ENCODE measurements at regions not wholly inside any gene's neighbourhood (a gene's known extent, or its start where the extent isn't known, plus 50 kb on each side); places are given as distances from the start of the nearest gene placed in this dataset.

DNA sequence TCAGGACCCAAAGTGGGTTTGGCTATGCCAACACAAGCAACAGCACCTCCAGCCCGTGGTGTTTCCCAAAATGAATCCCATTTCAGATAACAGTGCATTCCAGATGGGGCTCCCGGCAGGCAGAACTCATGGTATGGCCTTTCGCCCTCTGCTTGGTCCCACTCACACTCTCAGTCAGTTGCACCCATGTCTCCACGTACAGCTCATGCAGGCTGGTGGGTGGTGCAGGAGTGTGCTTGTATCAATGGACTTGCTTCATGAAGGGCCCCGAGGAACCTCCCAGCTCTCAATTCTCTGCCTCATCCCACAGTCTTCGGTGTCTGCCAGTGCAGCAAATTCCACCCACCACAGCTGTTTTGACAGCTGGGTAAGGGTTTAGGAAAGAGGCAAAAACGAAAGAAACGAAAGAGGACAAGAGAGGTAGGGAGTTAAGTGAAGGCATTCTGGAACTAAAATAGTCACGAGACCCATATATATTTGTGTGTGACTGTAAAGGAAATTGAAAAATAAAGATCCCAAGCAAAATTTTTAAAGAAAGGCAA is 278.1 kb downstream of the DCDC2C start:
- Histone ChIP-seq H3K36me3 (ENCODE audit: control insufficient read depth in 2 of 2, insufficient read depth in 1 of 2, low read length in 2 of 2) (no peaks in the 10 kb centered on the region), H3K9me3 (ENCODE audit: control insufficient read depth, insufficient read depth, low read depth, low read length) (no peaks in the 10 kb centered on the region), H3K4me1 (ENCODE audit: control insufficient read depth, insufficient read depth, low read length) (no peaks in the 10 kb centered on the region), H3K4me3 (ENCODE audit: low read depth, low read length) (no peak overlapping the region), H3K27ac (ENCODE audit: extremely low read depth, low read depth, low read length) (no peak overlapping the region)
- POLR2A ChIA-PET, result no interaction called here
- TF ChIP-seq, protein P1, sequence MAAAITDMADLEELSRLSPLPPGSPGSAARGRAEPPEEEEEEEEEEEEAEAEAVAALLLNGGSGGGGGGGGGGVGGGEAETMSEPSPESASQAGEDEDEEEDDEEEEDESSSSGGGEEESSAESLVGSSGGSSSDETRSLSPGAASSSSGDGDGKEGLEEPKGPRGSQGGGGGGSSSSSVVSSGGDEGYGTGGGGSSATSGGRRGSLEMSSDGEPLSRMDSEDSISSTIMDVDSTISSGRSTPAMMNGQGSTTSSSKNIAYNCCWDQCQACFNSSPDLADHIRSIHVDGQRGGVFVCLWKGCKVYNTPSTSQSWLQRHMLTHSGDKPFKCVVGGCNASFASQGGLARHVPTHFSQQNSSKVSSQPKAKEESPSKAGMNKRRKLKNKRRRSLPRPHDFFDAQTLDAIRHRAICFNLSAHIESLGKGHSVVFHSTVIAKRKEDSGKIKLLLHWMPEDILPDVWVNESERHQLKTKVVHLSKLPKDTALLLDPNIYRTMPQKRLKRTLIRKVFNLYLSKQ (tag by site-specific recombination; IDR thresholded peaks at IDR 0.05; ENCODE audit: borderline replicate concordance), result no peak
- TF ChIP-seq, protein P2, sequence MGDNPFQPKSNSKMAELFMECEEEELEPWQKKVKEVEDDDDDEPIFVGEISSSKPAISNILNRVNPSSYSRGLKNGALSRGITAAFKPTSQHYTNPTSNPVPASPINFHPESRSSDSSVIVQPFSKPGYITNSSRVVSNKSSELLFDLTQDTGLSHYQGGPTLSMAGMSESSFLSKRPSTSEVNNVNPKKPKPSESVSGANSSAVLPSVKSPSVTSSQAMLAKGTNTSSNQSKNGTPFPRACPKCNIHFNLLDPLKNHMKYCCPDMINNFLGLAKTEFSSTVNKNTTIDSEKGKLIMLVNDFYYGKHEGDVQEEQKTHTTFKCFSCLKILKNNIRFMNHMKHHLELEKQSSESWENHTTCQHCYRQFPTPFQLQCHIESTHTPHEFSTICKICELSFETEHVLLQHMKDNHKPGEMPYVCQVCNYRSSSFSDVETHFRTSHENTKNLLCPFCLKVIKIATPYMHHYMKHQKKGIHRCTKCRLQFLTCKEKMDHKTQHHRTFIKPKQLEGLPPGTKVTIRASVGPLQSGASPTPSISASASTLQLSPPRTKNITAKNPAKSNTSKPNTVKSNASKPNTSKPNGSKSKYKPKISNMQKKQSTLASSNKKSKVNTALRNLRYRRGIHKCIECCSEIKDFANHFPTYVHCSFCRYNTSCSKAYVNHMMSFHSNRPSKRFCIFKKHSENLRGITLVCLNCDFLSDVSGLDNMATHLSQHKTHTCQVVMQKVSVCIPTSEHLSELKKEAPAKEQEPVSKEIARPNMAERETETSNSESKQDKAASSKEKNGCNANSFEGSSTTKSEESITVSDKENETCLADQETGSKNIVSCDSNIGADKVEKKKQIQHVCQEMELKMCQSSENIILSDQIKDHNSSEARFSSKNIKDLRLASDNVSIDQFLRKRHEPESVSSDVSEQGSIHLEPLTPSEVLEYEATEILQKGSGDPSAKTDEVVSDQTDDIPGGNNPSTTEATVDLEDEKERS (tag by site-specific recombination; IDR thresholded peaks at IDR 0.05), result no peak
- TF ChIP-seq ZNF785 (tag by site-specific recombination; IDR thresholded peaks at IDR 0.05) (no peak), ZNF16 (tag by site-specific recombination; IDR thresholded peaks at IDR 0.05; ENCODE audit: low read depth) (no peak), ZIC2 (tag by site-specific recombination; IDR thresholded peaks at IDR 0.05) (no peak), ZNF2 (tag by site-specific recombination; IDR thresholded peaks at IDR 0.05) (no peak), ZEB2 (tag by site-specific recombination; IDR thresholded peaks at IDR 0.05) (no peak), ZNF529 (tag by site-specific recombination; IDR thresholded peaks at IDR 0.05; ENCODE audit: insufficient replicate concordance) (no peak), SP3 (tag by site-specific recombination; IDR thresholded peaks at IDR 0.05) (no peak), ZNF140 (tag by site-specific recombination; IDR thresholded peaks at IDR 0.05) (no peak), SETDB1 (IDR thresholded peaks at IDR 0.05; ENCODE audit: insufficient read length, low read length) (no peak), ZNF350 (tag by site-specific recombination; IDR thresholded peaks at IDR 0.05) (no peak), ZNF561 (tag by site-specific recombination; IDR thresholded peaks at IDR 0.05; ENCODE audit: borderline replicate concordance) (no peak), ZNF76 (tag by site-specific recombination; IDR thresholded peaks at IDR 0.05; ENCODE audit: borderline replicate concordance, low read depth) (no peak)
- TF ChIP-seq, protein P3, sequence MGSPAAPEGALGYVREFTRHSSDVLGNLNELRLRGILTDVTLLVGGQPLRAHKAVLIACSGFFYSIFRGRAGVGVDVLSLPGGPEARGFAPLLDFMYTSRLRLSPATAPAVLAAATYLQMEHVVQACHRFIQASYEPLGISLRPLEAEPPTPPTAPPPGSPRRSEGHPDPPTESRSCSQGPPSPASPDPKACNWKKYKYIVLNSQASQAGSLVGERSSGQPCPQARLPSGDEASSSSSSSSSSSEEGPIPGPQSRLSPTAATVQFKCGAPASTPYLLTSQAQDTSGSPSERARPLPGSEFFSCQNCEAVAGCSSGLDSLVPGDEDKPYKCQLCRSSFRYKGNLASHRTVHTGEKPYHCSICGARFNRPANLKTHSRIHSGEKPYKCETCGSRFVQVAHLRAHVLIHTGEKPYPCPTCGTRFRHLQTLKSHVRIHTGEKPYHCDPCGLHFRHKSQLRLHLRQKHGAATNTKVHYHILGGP (tag by site-specific recombination; IDR thresholded peaks at IDR 0.05), result no peak
- TF ChIP-seq, protein P4, sequence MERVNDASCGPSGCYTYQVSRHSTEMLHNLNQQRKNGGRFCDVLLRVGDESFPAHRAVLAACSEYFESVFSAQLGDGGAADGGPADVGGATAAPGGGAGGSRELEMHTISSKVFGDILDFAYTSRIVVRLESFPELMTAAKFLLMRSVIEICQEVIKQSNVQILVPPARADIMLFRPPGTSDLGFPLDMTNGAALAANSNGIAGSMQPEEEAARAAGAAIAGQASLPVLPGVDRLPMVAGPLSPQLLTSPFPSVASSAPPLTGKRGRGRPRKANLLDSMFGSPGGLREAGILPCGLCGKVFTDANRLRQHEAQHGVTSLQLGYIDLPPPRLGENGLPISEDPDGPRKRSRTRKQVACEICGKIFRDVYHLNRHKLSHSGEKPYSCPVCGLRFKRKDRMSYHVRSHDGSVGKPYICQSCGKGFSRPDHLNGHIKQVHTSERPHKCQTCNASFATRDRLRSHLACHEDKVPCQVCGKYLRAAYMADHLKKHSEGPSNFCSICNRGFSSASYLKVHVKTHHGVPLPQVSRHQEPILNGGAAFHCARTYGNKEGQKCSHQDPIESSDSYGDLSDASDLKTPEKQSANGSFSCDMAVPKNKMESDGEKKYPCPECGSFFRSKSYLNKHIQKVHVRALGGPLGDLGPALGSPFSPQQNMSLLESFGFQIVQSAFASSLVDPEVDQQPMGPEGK (tag by site-specific recombination; IDR thresholded peaks at IDR 0.05), result no peak
- TF ChIP-seq, protein P5, sequence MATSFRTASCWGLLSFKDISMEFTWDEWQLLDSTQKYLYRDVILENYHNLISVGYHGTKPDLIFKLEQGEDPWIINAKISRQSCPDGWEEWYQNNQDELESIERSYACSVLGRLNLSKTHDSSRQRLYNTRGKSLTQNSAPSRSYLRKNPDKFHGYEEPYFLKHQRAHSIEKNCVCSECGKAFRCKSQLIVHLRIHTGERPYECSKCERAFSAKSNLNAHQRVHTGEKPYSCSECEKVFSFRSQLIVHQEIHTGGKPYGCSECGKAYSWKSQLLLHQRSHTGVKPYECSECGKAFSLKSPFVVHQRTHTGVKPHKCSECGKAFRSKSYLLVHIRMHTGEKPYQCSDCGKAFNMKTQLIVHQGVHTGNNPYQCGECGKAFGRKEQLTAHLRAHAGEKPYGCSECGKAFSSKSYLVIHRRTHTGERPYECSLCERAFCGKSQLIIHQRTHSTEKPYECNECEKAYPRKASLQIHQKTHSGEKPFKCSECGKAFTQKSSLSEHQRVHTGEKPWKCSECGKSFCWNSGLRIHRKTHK (tag by site-specific recombination; IDR thresholded peaks at IDR 0.05), result no peak
- TF ChIP-seq, protein P6, sequence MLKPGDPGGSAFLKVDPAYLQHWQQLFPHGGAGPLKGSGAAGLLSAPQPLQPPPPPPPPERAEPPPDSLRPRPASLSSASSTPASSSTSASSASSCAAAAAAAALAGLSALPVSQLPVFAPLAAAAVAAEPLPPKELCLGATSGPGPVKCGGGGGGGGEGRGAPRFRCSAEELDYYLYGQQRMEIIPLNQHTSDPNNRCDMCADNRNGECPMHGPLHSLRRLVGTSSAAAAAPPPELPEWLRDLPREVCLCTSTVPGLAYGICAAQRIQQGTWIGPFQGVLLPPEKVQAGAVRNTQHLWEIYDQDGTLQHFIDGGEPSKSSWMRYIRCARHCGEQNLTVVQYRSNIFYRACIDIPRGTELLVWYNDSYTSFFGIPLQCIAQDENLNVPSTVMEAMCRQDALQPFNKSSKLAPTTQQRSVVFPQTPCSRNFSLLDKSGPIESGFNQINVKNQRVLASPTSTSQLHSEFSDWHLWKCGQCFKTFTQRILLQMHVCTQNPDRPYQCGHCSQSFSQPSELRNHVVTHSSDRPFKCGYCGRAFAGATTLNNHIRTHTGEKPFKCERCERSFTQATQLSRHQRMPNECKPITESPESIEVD (tag by site-specific recombination; IDR thresholded peaks at IDR 0.05), result no peak
- TF ChIP-seq, protein P7, sequence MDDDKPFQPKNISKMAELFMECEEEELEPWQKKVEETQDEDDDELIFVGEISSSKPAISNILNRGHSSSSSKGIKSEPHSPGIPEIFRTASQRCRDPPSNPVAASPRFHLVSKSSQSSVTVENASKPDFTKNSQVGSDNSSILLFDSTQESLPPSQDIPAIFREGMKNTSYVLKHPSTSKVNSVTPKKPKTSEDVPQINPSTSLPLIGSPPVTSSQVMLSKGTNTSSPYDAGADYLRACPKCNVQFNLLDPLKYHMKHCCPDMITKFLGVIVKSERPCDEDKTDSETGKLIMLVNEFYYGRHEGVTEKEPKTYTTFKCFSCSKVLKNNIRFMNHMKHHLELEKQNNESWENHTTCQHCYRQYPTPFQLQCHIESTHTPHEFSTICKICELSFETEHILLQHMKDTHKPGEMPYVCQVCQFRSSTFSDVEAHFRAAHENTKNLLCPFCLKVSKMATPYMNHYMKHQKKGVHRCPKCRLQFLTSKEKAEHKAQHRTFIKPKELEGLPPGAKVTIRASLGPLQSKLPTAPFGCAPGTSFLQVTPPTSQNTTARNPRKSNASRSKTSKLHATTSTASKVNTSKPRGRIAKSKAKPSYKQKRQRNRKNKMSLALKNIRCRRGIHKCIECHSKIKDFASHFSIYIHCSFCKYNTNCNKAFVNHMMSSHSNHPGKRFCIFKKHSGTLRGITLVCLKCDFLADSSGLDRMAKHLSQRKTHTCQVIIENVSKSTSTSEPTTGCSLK (tag by site-specific recombination; IDR thresholded peaks at IDR 0.05), result no peak
- CTCF ChIA-PET, result no interaction called here
